GM12878 (cell line): ENCODE measurements at regions not wholly inside any gene's neighbourhood (a gene's known extent, or its start where the extent isn't known, plus 50 kb on each side); places are given as distances from the start of the nearest gene placed in this dataset.

Experiments used
- ATAC-seq: fragments of 200-7000 bp; cut with Tn5 transposase; 3 replicates; pipeline ENCODE4 v1.9.1; 2020; ENCODE audit warnings: mild to moderate bottlenecking, moderate library complexity
- BruUV-seq: library from RNA; stranded (reverse); fragments of 400-500 nt; replicated peaks from 2 replicates; lab custom pipeline; 2021; lab: Mats Ljungman, UMichigan
- CTCF ChIA-PET: fragments of 300-600 bp; sonication (Branson Sonifier 250); formaldehyde crosslinking; extraction: SDS; loops from one replicate; lab custom pipeline; 2021; ENCODE audit warnings: inconsistent platforms; lab: Yijun Ruan, JAX
- POLR2A ChIA-PET: fragments of 350-600 bp; formaldehyde crosslinking; extraction: SDS; loops from one replicate; lab custom pipeline; 2021; ENCODE audit warnings: inconsistent platforms; lab: Charles Lee
- RAD21 ChIA-PET: fragments of 300-600 bp; sonication (Branson Sonifier 250); formaldehyde crosslinking; loops from one replicate; lab custom pipeline; 2023; ENCODE audit warnings: antibody characterized with exemption; ENCODE audit not compliant: unreplicated experiment; lab: Charles Lee
- SMC1A ChIA-PET: fragments of 300-600 bp; sonication (Branson Sonifier 250); formaldehyde crosslinking; loops from one replicate; lab custom pipeline; 2023; ENCODE audit not compliant: unreplicated experiment, uncharacterized antibody; lab: Charles Lee
- DNase-seq: peaks from one replicate; pipeline ENCODE4 v3.0.0-alpha.2; 2011; ENCODE audit warnings: low read depth, low spot score
- FAIRE-seq: peaks from 3 replicates; lab custom pipeline; 2011; peaks lifted over from hg19 to GRCh38; lab: Jason Lieb, UNC
- H2AFZ ChIP-seq: 2 replicates; pipeline ENCODE4 v1.6.0; 2011; ENCODE audit warnings: low read depth, low read length, control low read depth; ENCODE audit not compliant: control insufficient read depth
- H3K27ac ChIP-seq: 2 replicates; pipeline ENCODE4 v1.5.1; 2011; ENCODE audit warnings: control low read depth; ENCODE audit not compliant: control insufficient read depth, insufficient read depth
- H3K27me3 ChIP-seq, 2 experiments: replicated peaks in 1 of 2; 2 replicates each; pipeline versions ENCODE4 v1.6.0 to v1.6.1; 2011; ENCODE audit warnings: low read length in 1 of 2; ENCODE audit not compliant: control insufficient read depth in 2 of 2, insufficient read depth in 2 of 2
- H3K36me3 ChIP-seq, 2 experiments: 2 replicates each; pipeline ENCODE4 v1.5.1; 2011; ENCODE audit warnings: low read length in 1 of 2; ENCODE audit not compliant: control insufficient read depth in 2 of 2, insufficient read depth in 2 of 2
- H3K4me1 ChIP-seq: 2 replicates; pipeline ENCODE4 v1.6.1; 2011; ENCODE audit warnings: mild to moderate bottlenecking, low read length, moderate library complexity, mixed read lengths; ENCODE audit not compliant: control insufficient read depth, insufficient read depth
- H3K4me2 ChIP-seq: 2 replicates; pipeline ENCODE4 v1.6.0; 2011; ENCODE audit warnings: control low read depth; ENCODE audit not compliant: control insufficient read depth, insufficient read depth
- H3K4me3 ChIP-seq: fragments of 200-600 bp; sonication (generic); 2 replicates; pipeline ENCODE4 v1.5.1; 2016
- H3K79me2 ChIP-seq: 2 replicates; pipeline ENCODE4 v1.6.0; 2011; ENCODE audit warnings: low read length; ENCODE audit not compliant: control insufficient read depth, insufficient read depth
- H3K9ac ChIP-seq: 2 replicates; pipeline ENCODE4 v1.8.0; 2011; ENCODE audit warnings: low read length, control low read depth, mixed read lengths; ENCODE audit not compliant: control insufficient read depth, insufficient read depth
- H3K9me3 ChIP-seq: replicated peaks from 3 replicates; pipeline ENCODE4 v1.5.1; 2011; ENCODE audit warnings: mild to moderate bottlenecking, low read length; ENCODE audit not compliant: control insufficient read depth, insufficient read depth
- H4K20me1 ChIP-seq: 2 replicates; pipeline ENCODE4 v1.6.0; 2011; ENCODE audit not compliant: control insufficient read depth, insufficient read depth
- ATF2 ChIP-seq: IDR thresholded peaks from 2 replicates; pipeline ENCODE4 v1.6.1; 2012; ENCODE audit warnings: low read length, inconsistent platforms
- CHD4 ChIP-seq: fragments of 200-600 bp; sonication (generic); IDR thresholded peaks from 2 replicates; pipeline ENCODE4 v1.6.1; 2016; ENCODE audit warnings: mild to moderate bottlenecking
- ELK1 ChIP-seq: IDR thresholded peaks from 2 replicates; pipeline ENCODE4 v1.6.1; 2012; ENCODE audit warnings: low read depth, low read length, improper control_type of control experiment
- EZH2 ChIP-seq: IDR thresholded peaks from 2 replicates; pipeline ENCODE4 v1.6.1; 2012; ENCODE audit warnings: low read depth, mild to moderate bottlenecking, control low read depth, inconsistent platforms, low read length, borderline replicate concordance; ENCODE audit not compliant: control insufficient read depth
- FOXM1 ChIP-seq: IDR thresholded peaks from 2 replicates; pipeline ENCODE4 v1.6.1; 2012; ENCODE audit warnings: low read depth, mild to moderate bottlenecking, inconsistent platforms, low read length, moderate library complexity
- HDGF ChIP-seq: fragments of 450-650 bp; IDR thresholded peaks from 2 replicates; pipeline ENCODE4 v1.6.1; 2016; ENCODE audit warnings: antibody characterized with exemption
- MXI1 ChIP-seq: fragments of 150-350 bp; IDR thresholded peaks from 2 replicates; pipeline ENCODE4 v1.6.1; 2011; ENCODE audit warnings: low read depth, mild to moderate bottlenecking, inconsistent platforms, low read length, improper control_type of control experiment
- PKNOX1 ChIP-seq: fragments of 450-650 bp; IDR thresholded peaks from 2 replicates; pipeline ENCODE4 v1.6.1; 2016; ENCODE audit warnings: mild to moderate bottlenecking
- POU2F2 ChIP-seq: IDR thresholded peaks from 3 replicates; pipeline ENCODE4 v1.6.1; 2011; ENCODE audit warnings: low read depth, mild to moderate bottlenecking, low read length, borderline replicate concordance
- RUNX3 ChIP-seq: IDR thresholded peaks from 2 replicates; pipeline ENCODE4 v1.6.1; 2012; ENCODE audit warnings: low read length, inconsistent platforms
- SKIL ChIP-seq: fragments of 450-650 bp; IDR thresholded peaks from 2 replicates; pipeline ENCODE4 v1.6.1; 2017; ENCODE audit warnings: mild to moderate bottlenecking, low read depth, inconsistent platforms; ENCODE audit not compliant: poor library complexity, severe bottlenecking
- YBX1 ChIP-seq: fragments of 450-650 bp; IDR thresholded peaks from 2 replicates; pipeline ENCODE4 v1.6.1; 2016; ENCODE audit warnings: antibody characterized with exemption
- ZBTB40 ChIP-seq: fragments of 450-650 bp; IDR thresholded peaks from 2 replicates; pipeline ENCODE4 v1.6.1; 2016; ENCODE audit warnings: mild to moderate bottlenecking, moderate library complexity, borderline replicate concordance
- whole genome bisulfite sequencing: methylation state at CpG from one replicate; pipeline ENCODE4 v1.1.6; 2016; ENCODE audit warnings: low lambda C conversion rate; ENCODE audit not compliant: insufficient replicate concordance, insufficient coverage; ENCODE audit errors: missing lambda C conversion rate; 5-methylcytosine and 5-hydroxymethylcytosine counted together
- in situ Hi-C: fragments of 300-500 bp; cut with MboI; formaldehyde crosslinking; loops from 9 replicates; pipeline ENCODE4 v1.14.3; 2018; ENCODE audit warnings: mixed read lengths
- intact Hi-C: fragments of 100-400 bp; cut with micrococcal nuclease; formaldehyde crosslinking; loops from one replicate; pipeline ENCODE4 v1.14.2; 2022; ENCODE audit not compliant: unreplicated experiment

DNA sequence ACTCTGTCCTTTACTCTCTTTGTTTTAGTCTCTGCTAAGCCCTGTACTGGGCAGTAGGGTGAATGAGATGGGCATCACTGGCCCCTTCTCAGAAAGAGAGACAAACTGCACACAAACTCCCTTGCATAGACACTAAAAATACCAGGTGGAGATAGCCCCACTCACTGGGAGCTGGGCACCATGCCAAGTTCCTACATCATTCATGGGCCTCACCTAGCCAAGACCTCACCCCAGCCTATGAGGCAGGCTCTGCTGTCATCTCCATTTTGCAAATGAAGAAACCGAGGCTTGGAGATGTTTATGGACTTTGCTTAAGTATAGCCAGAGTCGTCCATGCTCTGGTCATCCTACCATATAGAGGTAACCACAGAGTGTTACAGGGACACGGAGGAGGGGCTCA, 499.8 kb upstream of the CDH11 start (continued):
- no peak for TF ChIP-seq ZBTB40
- TF ChIP-seq ATF2, result no peak
- no peak for TF ChIP-seq POU2F2
- TF ChIP-seq YBX1, result no peak
- TF ChIP-seq HDGF, result no peak
- TF ChIP-seq EZH2, result no peak
- no peak for TF ChIP-seq CHD4

DNA sequence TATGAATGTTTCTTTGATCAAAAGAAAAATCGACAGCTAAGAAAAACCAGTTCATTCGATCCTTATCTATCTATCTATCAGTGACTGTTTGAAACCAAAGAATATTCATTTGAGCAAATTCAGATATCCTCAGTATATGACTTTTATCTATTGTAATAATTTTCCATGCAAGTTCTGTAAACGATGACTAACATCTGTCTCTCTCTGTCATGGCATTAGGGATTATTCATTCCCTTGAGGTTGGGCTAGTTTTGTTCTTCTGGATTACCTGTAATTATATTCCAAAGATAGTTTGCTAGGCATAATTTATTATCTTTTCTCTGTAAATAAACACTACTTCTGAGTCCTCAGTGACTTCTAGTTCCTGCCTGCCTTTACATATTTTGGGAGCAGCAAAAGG, 497.7 kb upstream of the CDH11 start:
- CTCF ChIA-PET, result no interaction called here
- H4K20me1 ChIP-seq, result no peaks in the 10 kb centered on the region
- no peaks in the 10 kb centered on the region for H3K79me2 ChIP-seq
- H2AFZ ChIP-seq, result no peak overlapping the region
- ATAC-seq (no peak), DNase-seq (no peak), FAIRE-seq (no peak)
- intact Hi-C loops (no loop called here), in situ Hi-C loops (no loop called here)
- BruUV-seq, result no TSS peak
- H3K4me3 ChIP-seq, result no peak overlapping the region
- no peaks in the 10 kb centered on the region for H3K27me3 ChIP-seq
- no peaks in the 10 kb centered on the region for H3K9me3 ChIP-seq
- H3K9ac ChIP-seq, result no peak overlapping the region
- H3K4me1 ChIP-seq, result no peaks in the 10 kb centered on the region
- H3K27ac ChIP-seq, result no peak overlapping the region
- no peaks in the 10 kb centered on the region for H3K36me3 ChIP-seq
- RAD21 ChIA-PET, result no interaction called here
- SMC1A ChIA-PET, result no interaction called here
- WGBS, result 15% methylated on average over 3 of the region's 3 CpGs
- TF ChIP-seq MXI1 (no peak), ELK1 (no peak), RUNX3 (no peak), PKNOX1 (no peak), SKIL (no peak), FOXM1 (no peak)
- POLR2A ChIA-PET, result no interaction called here
- no peak overlapping the region for H3K4me2 ChIP-seq
